PC-3 (cell line): ENCODE measurements at regions not wholly inside any gene's neighbourhood (a gene's known extent, or its start where the extent isn't known, plus 50 kb on each side); places are given as distances from the start of the nearest gene placed in this dataset.

ENCODE experiments used
- ATAC-seq: fragments of 200-7000 bp; cut with Tn5 transposase; 2 replicates; pipeline ENCODE4 v1.9.1; 2020; ENCODE audit warnings: mild to moderate bottlenecking, moderate library complexity
- BruUV-seq: library from RNA; stranded (reverse); fragments of 400-500 nt; replicated peaks from 2 replicates; lab custom pipeline; 2021; lab: Mats Ljungman, UMichigan
- CTCF ChIA-PET: fragments of 300-600 bp; sonication (Branson Sonifier 250); formaldehyde crosslinking; loops from one replicate; lab custom pipeline; 2022; ENCODE audit warnings: antibody characterized with exemption; lab: Charles Lee
- POLR2A ChIA-PET: fragments of 300-600 bp; sonication (Branson Sonifier 250); formaldehyde crosslinking; loops from one replicate; lab custom pipeline; 2022; ENCODE audit warnings: antibody characterized with exemption; ENCODE audit not compliant: unreplicated experiment; lab: Charles Lee
- DNase-seq: peaks from one replicate; pipeline ENCODE4 v3.0.0-alpha.2; 2015
- H2AFZ ChIP-seq: fragments of 300-600 bp; sonication (generic); 2 replicates; pipeline ENCODE4 v1.6.0; 2016; ENCODE audit warnings: antibody characterized with exemption, low read length
- H3F3A ChIP-seq: fragments of 300-600 bp; sonication (generic); one replicate; pipeline ENCODE4 v1.6.0; 2017; ENCODE audit warnings: antibody characterized with exemption, low read length, control low read depth, mild to moderate bottlenecking; ENCODE audit not compliant: unreplicated experiment
- H3K27ac ChIP-seq: fragments of 300-600 bp; sonication (generic); 2 replicates; pipeline ENCODE4 v1.5.1; 2016; ENCODE audit warnings: mild to moderate bottlenecking, low read length
- H3K27me3 ChIP-seq: fragments of 300-600 bp; sonication (generic); 2 replicates; pipeline ENCODE4 v1.6.1; 2016; ENCODE audit warnings: low read length, mixed read lengths
- H3K36me3 ChIP-seq: fragments of 300-600 bp; sonication (generic); 2 replicates; pipeline ENCODE4 v1.6.1; 2016; ENCODE audit warnings: low read depth, mixed run types, low read length, mixed read lengths
- H3K4me1 ChIP-seq: fragments of 300-600 bp; sonication (generic); 2 replicates; pipeline ENCODE4 v1.5.1; 2016; ENCODE audit warnings: low read length; ENCODE audit not compliant: insufficient read depth
- H3K4me2 ChIP-seq: fragments of 300-600 bp; sonication (generic); 2 replicates; pipeline ENCODE4 v1.6.0; 2016; ENCODE audit warnings: low read length
- H3K4me3 ChIP-seq: fragments of 300-600 bp; sonication (generic); 2 replicates; pipeline ENCODE4 v1.5.1; 2016; ENCODE audit warnings: mild to moderate bottlenecking, low read length, mixed read lengths
- H3K79me2 ChIP-seq: fragments of 300-600 bp; sonication (generic); 2 replicates; pipeline ENCODE4 v1.6.1; 2017; ENCODE audit warnings: low read length, mixed read lengths
- H3K9ac ChIP-seq: fragments of 300-600 bp; sonication (generic); 2 replicates; pipeline ENCODE4 v1.6.0; 2016; ENCODE audit warnings: mild to moderate bottlenecking, low read length
- H3K9me2 ChIP-seq: fragments of 300-600 bp; sonication (generic); replicated peaks from 2 replicates; pipeline ENCODE4 v1.6.1; 2016; ENCODE audit warnings: mixed run types, low read length, mixed read lengths
- H3K9me3 ChIP-seq: fragments of 300-600 bp; sonication (generic); 2 replicates; pipeline ENCODE4 v1.6.1; 2016; ENCODE audit warnings: low read length, mixed read lengths
- H4K20me1 ChIP-seq: fragments of 300-600 bp; sonication (generic); 2 replicates; pipeline ENCODE4 v1.6.1; 2016; ENCODE audit warnings: low read length, mixed read lengths
- EZH2 ChIP-seq: fragments of 300-600 bp; sonication (generic); IDR thresholded peaks from one replicate; pipeline ENCODE4 v1.6.1; 2017; ENCODE audit warnings: antibody characterized with exemption, mild to moderate bottlenecking, low read length; ENCODE audit not compliant: unreplicated experiment
- EZH2phosphoT487 ChIP-seq: fragments of 300-600 bp; sonication (generic); IDR thresholded peaks from 2 replicates; pipeline ENCODE4 v1.6.1; 2018; ENCODE audit warnings: mild to moderate bottlenecking, antibody characterized with exemption, low read length, borderline replicate concordance
- intact Hi-C: fragments of 100-400 bp; cut with micrococcal nuclease; formaldehyde crosslinking; loops from 2 replicates; pipeline ENCODE4 v1.9.0; 2023
- TF ChIP-seq, protein P1 (sequence below): fragments of 300-600 bp; sonication (generic); conservative IDR thresholded peaks from 2 replicates; pipeline ENCODE4 v1.5.1; 2017; ENCODE audit warnings: antibody characterized with exemption, low read depth, mild to moderate bottlenecking, low read length

DNA sequence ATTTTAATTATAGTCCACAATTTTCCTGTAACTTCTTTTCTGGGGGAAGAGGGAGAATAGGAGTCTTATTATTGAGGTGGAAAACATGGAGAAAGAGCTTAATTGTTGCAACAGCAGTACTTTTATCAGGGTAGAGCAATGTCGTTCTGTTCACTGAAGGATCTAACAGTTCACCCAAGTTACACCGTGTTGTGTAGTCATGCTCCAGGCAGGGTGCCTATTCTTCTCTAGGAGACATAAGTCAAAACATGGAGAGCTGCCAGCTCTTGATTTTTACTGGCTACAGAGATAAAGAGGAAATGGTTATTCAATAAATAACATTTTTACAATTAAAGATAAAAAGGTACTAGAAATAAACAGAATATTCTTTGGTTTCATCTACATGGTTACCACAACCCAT is 594.3 kb upstream of the NETO1 start:
- no peaks in the 10 kb centered on the region for H4K20me1 ChIP-seq
- no peaks in the 10 kb centered on the region for H3K9me3 ChIP-seq
- no peaks in the 10 kb centered on the region for H3K4me1 ChIP-seq
- H3K27ac ChIP-seq = no peak overlapping the region
- H3K4me2 ChIP-seq = no peak overlapping the region
- H3K4me3 ChIP-seq = no peak overlapping the region
- ChIA-PET POLR2A (no interaction called here), CTCF (no interaction called here)
- BruUV-seq = no TSS peak
- H2AFZ ChIP-seq = no peak overlapping the region
- TF ChIP-seq, protein P1, sequence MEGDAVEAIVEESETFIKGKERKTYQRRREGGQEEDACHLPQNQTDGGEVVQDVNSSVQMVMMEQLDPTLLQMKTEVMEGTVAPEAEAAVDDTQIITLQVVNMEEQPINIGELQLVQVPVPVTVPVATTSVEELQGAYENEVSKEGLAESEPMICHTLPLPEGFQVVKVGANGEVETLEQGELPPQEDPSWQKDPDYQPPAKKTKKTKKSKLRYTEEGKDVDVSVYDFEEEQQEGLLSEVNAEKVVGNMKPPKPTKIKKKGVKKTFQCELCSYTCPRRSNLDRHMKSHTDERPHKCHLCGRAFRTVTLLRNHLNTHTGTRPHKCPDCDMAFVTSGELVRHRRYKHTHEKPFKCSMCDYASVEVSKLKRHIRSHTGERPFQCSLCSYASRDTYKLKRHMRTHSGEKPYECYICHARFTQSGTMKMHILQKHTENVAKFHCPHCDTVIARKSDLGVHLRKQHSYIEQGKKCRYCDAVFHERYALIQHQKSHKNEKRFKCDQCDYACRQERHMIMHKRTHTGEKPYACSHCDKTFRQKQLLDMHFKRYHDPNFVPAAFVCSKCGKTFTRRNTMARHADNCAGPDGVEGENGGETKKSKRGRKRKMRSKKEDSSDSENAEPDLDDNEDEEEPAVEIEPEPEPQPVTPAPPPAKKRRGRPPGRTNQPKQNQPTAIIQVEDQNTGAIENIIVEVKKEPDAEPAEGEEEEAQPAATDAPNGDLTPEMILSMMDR = no peak
- no peak for TF ChIP-seq EZH2phosphoT487
- no peak for TF ChIP-seq EZH2
- DNase-seq (peak; percentile 23), ATAC-seq (peak; percentile 46; the same call in 1 of the 2 replicates)
- H3K36me3 ChIP-seq = no peaks in the 10 kb centered on the region
- H3K9ac ChIP-seq = no peak overlapping the region
- H3K27me3 ChIP-seq = no peaks in the 10 kb centered on the region
- no peaks in the 10 kb centered on the region for H3K79me2 ChIP-seq
- H3K9me2 ChIP-seq = 0 out of 2 replicates have a peak, but pooled peaks cover 3% of the 10 kb centered on the region
- no peaks in the 10 kb centered on the region for H3F3A ChIP-seq
- intact Hi-C loops = no loop called here

DNA sequence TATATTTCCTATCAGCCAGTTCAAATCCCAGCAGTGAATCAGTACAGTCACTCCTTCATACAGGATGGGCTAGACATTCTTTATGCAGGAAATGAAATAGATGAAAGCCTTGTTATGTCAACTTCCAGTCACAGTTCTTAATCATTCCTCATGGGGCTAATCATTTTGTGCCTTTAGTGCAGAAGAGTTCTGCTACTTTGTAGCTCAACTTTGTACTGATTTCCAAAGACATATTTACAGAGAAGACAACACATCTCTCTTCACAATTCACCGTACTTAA is 593.9 kb upstream of the NETO1 start:
- Histone ChIP-seq H3F3A (no peaks in the 10 kb centered on the region), H3K36me3 (no peaks in the 10 kb centered on the region), H3K27ac (no peak overlapping the region), H3K9ac (no peak overlapping the region), H3K79me2 (no peaks in the 10 kb centered on the region), H2AFZ (no peak overlapping the region), H3K27me3 (no peaks in the 10 kb centered on the region), H3K9me2 (0 out of 2 replicates have a peak, but pooled peaks cover 3% of the 10 kb centered on the region), H4K20me1 (no peaks in the 10 kb centered on the region), H3K9me3 (no peaks in the 10 kb centered on the region), H3K4me2 (no peak overlapping the region), H3K4me1 (no peaks in the 10 kb centered on the region), H3K4me3 (no peak overlapping the region)
- DNase-seq = no peak
- TF ChIP-seq, protein P1 = no peak
- POLR2A ChIA-PET = no interaction called here
- no TSS peak for BruUV-seq
- CTCF ChIA-PET = no interaction called here
- ATAC-seq = peak; percentile 54
- intact Hi-C loops = no loop called here

- POLR2A ChIA-PET = no interaction called here
- no peaks in the 10 kb centered on the region for H3K27me3 ChIP-seq
- CTCF ChIA-PET = no interaction called here
- no peak for ATAC-seq
- H3K4me2 ChIP-seq = no peak overlapping the region
- H3K9me2 ChIP-seq = no peaks in the 10 kb centered on the region
- H3K27ac ChIP-seq = no peak overlapping the region
- no peak overlapping the region for H3K4me3 ChIP-seq
- no peaks in the 10 kb centered on the region for H4K20me1 ChIP-seq
- BruUV-seq = no TSS peak
- H3K9ac ChIP-seq = no peak overlapping the region
- H2AFZ ChIP-seq = no peak overlapping the region
- no peak for DNase-seq
- intact Hi-C loops = no loop called here
- no peaks in the 10 kb centered on the region for H3F3A ChIP-seq
- H3K4me1 ChIP-seq = no peaks in the 10 kb centered on the region
- H3K36me3 ChIP-seq = no peaks in the 10 kb centered on the region
- no peaks in the 10 kb centered on the region for H3K79me2 ChIP-seq
- TF ChIP-seq, protein P1 = no peak
- TF ChIP-seq EZH2phosphoT487 = no peak
- TF ChIP-seq EZH2 = no peak
- H3K9me3 ChIP-seq = no peaks in the 10 kb centered on the region
Observed at GRCh38 chr18:73461038-73461779, 593.4 kb upstream of the NETO1 start.
